ENCODE measurements at regions not wholly inside any gene's neighbourhood (a gene's known extent, or its start where the extent isn't known, plus 50 kb on each side); places are given as distances from the start of the nearest gene placed in this dataset.
"Not testable (repeated sequence)": the region's sequence is repeated elsewhere in the genome, so short reads cannot be mapped to it uniquely, and the experiment has no call there.

- Histone ChIP-seq H3K4me1 (ENCODE audit: control insufficient read depth, insufficient read depth, low read length) (no peaks in the 10 kb centered on the region), H3K36me3 (ENCODE audit: control insufficient read depth, insufficient read depth, low read length, severe bottlenecking) (no peaks in the 10 kb centered on the region), H3K9me3 (ENCODE audit: control insufficient read depth, low read length) (peaks cover 6% of the 10 kb centered on the region), H3K4me3 (ENCODE audit: low read length) (no peak overlapping the region), H3K27me3 (replicated peaks; ENCODE audit: control insufficient read depth, insufficient read depth, low read length) (no peaks in the 10 kb centered on the region), H3K9ac (ENCODE audit: low read length) (no peak overlapping the region)
- DNase-seq (ENCODE audit: low read depth): no peak
Measured at GRCh38 chr15:54810031-54810430, 386.7 kb downstream of the RSL24D1 start.

DNA sequence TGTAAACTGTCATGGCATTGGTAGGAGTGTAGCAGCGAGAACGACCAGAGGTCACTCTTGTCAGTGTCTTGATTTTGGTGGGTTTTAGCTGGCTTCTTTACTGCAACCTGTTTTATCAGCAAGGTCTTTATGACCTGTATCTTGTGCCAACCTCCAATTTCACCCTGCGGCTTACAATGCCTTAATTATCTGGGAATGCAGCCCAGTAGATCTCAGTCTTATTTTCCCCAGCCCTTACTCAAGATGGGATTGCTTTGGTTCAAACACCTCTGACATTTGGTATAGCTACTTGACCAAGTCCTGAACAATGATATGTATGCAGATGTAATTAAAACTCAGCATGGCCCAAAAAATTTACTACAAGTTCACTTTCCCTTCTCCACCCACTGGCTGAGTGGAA, 388.4 kb downstream of the RSL24D1 start:
- H3K9me3 ChIP-seq (ENCODE audit: control insufficient read depth, low read length): no peaks in the 10 kb centered on the region
- H3K27me3 ChIP-seq (replicated peaks; ENCODE audit: control insufficient read depth, insufficient read depth, low read length): no peaks in the 10 kb centered on the region
- no peak overlapping the region for H3K4me3 ChIP-seq (ENCODE audit: low read length)
- peaks cover 2% of the 10 kb centered on the region for H3K4me1 ChIP-seq (ENCODE audit: control insufficient read depth, insufficient read depth, low read length)
- no peak overlapping the region for H3K9ac ChIP-seq (ENCODE audit: low read length)
- no peak for DNase-seq (ENCODE audit: low read depth)
- H3K36me3 ChIP-seq (ENCODE audit: control insufficient read depth, insufficient read depth, low read length, severe bottlenecking): no peaks in the 10 kb centered on the region

DNA sequence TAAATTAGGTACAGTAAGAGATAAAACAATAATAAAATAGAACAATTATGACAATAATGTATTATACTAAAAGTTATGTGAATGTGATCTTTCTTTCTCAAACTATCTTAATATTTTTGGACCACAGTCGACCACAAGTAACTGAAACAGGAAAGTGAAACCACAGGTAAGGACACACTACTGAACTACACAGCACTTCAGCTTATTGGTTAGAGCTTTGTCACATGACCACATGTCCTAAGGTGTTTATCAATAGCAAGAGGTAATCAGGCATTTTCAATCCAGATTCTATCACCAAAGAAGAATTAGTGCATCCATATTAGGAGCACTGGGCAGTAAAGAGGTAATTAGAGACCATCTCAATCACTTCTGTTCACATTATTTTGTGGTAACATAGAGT, 392.8 kb downstream of the RSL24D1 start:
- no peak for DNase-seq (ENCODE audit: low read depth)
- Histone ChIP-seq H3K27me3 (replicated peaks; ENCODE audit: control insufficient read depth, insufficient read depth, low read length) (no peaks in the 10 kb centered on the region), H3K9me3 (ENCODE audit: control insufficient read depth, low read length) (no peaks in the 10 kb centered on the region), H3K9ac (ENCODE audit: low read length) (no peak overlapping the region), H3K36me3 (ENCODE audit: control insufficient read depth, insufficient read depth, low read length, severe bottlenecking) (no peaks in the 10 kb centered on the region), H3K4me3 (ENCODE audit: low read length) (no peak overlapping the region), H3K4me1 (ENCODE audit: control insufficient read depth, insufficient read depth, low read length) (peaks cover 2% of the 10 kb centered on the region)

GRCh38 chr15:54803134-54803808, 393.5 kb downstream of the RSL24D1 start:
- no peak overlapping the region for H3K9ac ChIP-seq (ENCODE audit: low read length)
- no peak for DNase-seq (ENCODE audit: low read depth)
- H3K36me3 ChIP-seq (ENCODE audit: control insufficient read depth, insufficient read depth, low read length, severe bottlenecking): no peaks in the 10 kb centered on the region
- no peaks in the 10 kb centered on the region for H3K9me3 ChIP-seq (ENCODE audit: control insufficient read depth, low read length)
- no peaks in the 10 kb centered on the region for H3K27me3 ChIP-seq (replicated peaks; ENCODE audit: control insufficient read depth, insufficient read depth, low read length)
- H3K4me3 ChIP-seq (ENCODE audit: low read length): no peak overlapping the region
- H3K4me1 ChIP-seq (ENCODE audit: control insufficient read depth, insufficient read depth, low read length): peaks cover 2% of the 10 kb centered on the region

- no peaks in the 10 kb centered on the region for H3K9me3 ChIP-seq (ENCODE audit: control insufficient read depth, low read length)
- no peaks in the 10 kb centered on the region for H3K27me3 ChIP-seq (replicated peaks; ENCODE audit: control insufficient read depth, insufficient read depth, low read length)
- H3K36me3 ChIP-seq (ENCODE audit: control insufficient read depth, insufficient read depth, low read length, severe bottlenecking): no peaks in the 10 kb centered on the region
- no peak overlapping the region for H3K9ac ChIP-seq (ENCODE audit: low read length)
- DNase-seq (ENCODE audit: low read depth): no peak
- no peak overlapping the region for H3K4me3 ChIP-seq (ENCODE audit: low read length)
- no peaks in the 10 kb centered on the region for H3K4me1 ChIP-seq (ENCODE audit: control insufficient read depth, insufficient read depth, low read length)
Measured at GRCh38 chr15:54792526-54792925, 404.2 kb downstream of the RSL24D1 start.

GRCh38 chr15:54790693-54791092, 406.0 kb downstream of the RSL24D1 start:
- no peaks in the 10 kb centered on the region for H3K27me3 ChIP-seq (replicated peaks; ENCODE audit: control insufficient read depth, insufficient read depth, low read length)
- no peak overlapping the region for H3K9ac ChIP-seq (ENCODE audit: low read length)
- H3K4me3 ChIP-seq (ENCODE audit: low read length): no peak overlapping the region
- DNase-seq (ENCODE audit: low read depth): no peak
- no peaks in the 10 kb centered on the region for H3K36me3 ChIP-seq (ENCODE audit: control insufficient read depth, insufficient read depth, low read length, severe bottlenecking)
- no peaks in the 10 kb centered on the region for H3K9me3 ChIP-seq (ENCODE audit: control insufficient read depth, low read length)
- H3K4me1 ChIP-seq (ENCODE audit: control insufficient read depth, insufficient read depth, low read length): no peaks in the 10 kb centered on the region

GRCh38 chr15:54789376-54789775, 407.4 kb downstream of the RSL24D1 start:
- Histone ChIP-seq H3K9ac (ENCODE audit: low read length) (no peak overlapping the region), H3K4me3 (ENCODE audit: low read length) (no peak overlapping the region), H3K4me1 (ENCODE audit: control insufficient read depth, insufficient read depth, low read length) (no peaks in the 10 kb centered on the region), H3K9me3 (ENCODE audit: control insufficient read depth, low read length) (no peaks in the 10 kb centered on the region), H3K27me3 (replicated peaks; ENCODE audit: control insufficient read depth, insufficient read depth, low read length) (no peaks in the 10 kb centered on the region), H3K36me3 (ENCODE audit: control insufficient read depth, insufficient read depth, low read length, severe bottlenecking) (no peaks in the 10 kb centered on the region)
- no peak for DNase-seq (ENCODE audit: low read depth)

- H3K4me3 ChIP-seq (ENCODE audit: low read length); H3K4me1 ChIP-seq (ENCODE audit: control insufficient read depth, insufficient read depth, low read length); H3K9me3 ChIP-seq (ENCODE audit: control insufficient read depth, low read length); H3K9ac ChIP-seq (ENCODE audit: low read length); H3K27me3 ChIP-seq (replicated peaks; ENCODE audit: control insufficient read depth, insufficient read depth, low read length); DNase-seq (ENCODE audit: low read depth); H3K36me3 ChIP-seq (ENCODE audit: control insufficient read depth, insufficient read depth, low read length, severe bottlenecking): not testable (repeated sequence)
Measured at GRCh38 chr15:54781220-54781619, 415.5 kb downstream of the RSL24D1 start.

DNA sequence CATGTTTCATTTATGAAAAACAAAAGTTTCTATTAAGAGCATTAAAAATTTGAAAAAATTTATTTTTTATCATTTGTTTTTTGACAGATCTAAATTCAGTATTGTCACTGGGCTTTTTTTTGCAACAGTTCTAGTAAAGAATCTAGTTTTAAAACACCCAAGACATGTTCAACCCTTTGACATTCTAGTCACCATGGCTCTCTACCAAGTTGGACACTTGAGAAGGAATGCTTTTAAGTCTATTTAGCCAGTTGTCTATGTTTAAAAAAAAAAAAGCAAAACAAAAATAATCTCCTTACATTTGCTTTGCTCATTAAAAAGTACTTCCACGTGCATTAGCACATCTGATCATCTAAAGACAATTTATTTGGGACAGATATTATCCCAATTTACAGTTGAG, 417.5 kb downstream of the RSL24D1 start:
- no peak overlapping the region for H3K9ac ChIP-seq (ENCODE audit: low read length)
- H3K36me3 ChIP-seq (ENCODE audit: control insufficient read depth, insufficient read depth, low read length, severe bottlenecking): no peaks in the 10 kb centered on the region
- H3K4me1 ChIP-seq (ENCODE audit: control insufficient read depth, insufficient read depth, low read length): no peaks in the 10 kb centered on the region
- peaks cover 2% of the 10 kb centered on the region for H3K9me3 ChIP-seq (ENCODE audit: control insufficient read depth, low read length)
- H3K27me3 ChIP-seq (replicated peaks; ENCODE audit: control insufficient read depth, insufficient read depth, low read length): no peaks in the 10 kb centered on the region
- H3K4me3 ChIP-seq (ENCODE audit: low read length): no peak overlapping the region
- DNase-seq (ENCODE audit: low read depth): no peak

DNA sequence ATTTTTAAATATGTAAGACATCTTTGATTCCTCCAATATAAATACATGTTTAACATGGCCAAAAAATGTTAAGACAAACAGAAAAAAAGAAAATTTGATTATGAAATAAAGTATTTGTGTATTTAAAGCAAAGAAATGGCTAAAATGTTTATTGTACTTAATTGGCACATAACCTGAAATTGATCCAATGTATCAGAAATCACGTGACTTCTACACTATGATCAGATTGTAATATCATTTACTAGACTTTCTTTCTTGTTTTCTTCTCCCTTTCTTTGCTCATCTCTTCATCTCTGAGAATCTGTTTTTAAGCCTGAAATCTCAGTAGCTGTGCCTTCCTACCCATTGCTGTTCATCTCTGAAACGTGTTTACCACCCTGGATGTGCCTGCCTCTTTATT, 420.3 kb downstream of the RSL24D1 start:
- no peak overlapping the region for H3K9ac ChIP-seq (ENCODE audit: low read length)
- no peak overlapping the region for H3K4me3 ChIP-seq (ENCODE audit: low read length)
- no peaks in the 10 kb centered on the region for H3K4me1 ChIP-seq (ENCODE audit: control insufficient read depth, insufficient read depth, low read length)
- H3K9me3 ChIP-seq (ENCODE audit: control insufficient read depth, low read length): no peaks in the 10 kb centered on the region
- H3K36me3 ChIP-seq (ENCODE audit: control insufficient read depth, insufficient read depth, low read length, severe bottlenecking): no peaks in the 10 kb centered on the region
- DNase-seq (ENCODE audit: low read depth): no peak
- H3K27me3 ChIP-seq (replicated peaks; ENCODE audit: control insufficient read depth, insufficient read depth, low read length): no peaks in the 10 kb centered on the region

DNA sequence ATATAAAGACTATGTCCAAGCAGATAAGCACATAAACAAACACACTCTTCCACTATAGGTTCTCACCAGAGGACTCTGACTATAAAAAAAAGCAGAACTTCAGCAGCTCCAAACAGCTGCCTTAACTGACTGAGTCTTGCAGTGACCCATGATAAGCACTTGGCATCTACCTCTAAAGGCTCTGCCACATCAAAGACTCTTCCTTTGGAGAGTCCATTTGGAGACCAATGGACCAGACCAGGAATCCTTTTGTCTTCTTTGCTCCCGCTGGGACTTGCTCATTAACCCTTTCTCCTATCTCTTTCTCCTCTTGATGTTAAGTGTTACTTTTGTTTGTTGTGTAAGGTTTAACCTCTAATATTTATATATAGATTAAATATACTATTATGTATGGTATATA, 424.1 kb downstream of the RSL24D1 start:
- no peak for DNase-seq (ENCODE audit: low read depth)
- no peak overlapping the region for H3K9ac ChIP-seq (ENCODE audit: low read length)

GRCh38 chr15:54749461-54749860, 447.3 kb downstream of the RSL24D1 start:
- H3K9me3 ChIP-seq (ENCODE audit: control insufficient read depth, low read length); H3K4me1 ChIP-seq (ENCODE audit: control insufficient read depth, insufficient read depth, low read length); H3K4me3 ChIP-seq (ENCODE audit: low read length); H3K9ac ChIP-seq (ENCODE audit: low read length); H3K36me3 ChIP-seq (ENCODE audit: control insufficient read depth, insufficient read depth, low read length, severe bottlenecking); DNase-seq (ENCODE audit: low read depth); H3K27me3 ChIP-seq (replicated peaks; ENCODE audit: control insufficient read depth, insufficient read depth, low read length): not testable (repeated sequence)

More for the DNA sequence above, 424.1 kb downstream of the RSL24D1 start:
- no peaks in the 10 kb centered on the region for H3K36me3 ChIP-seq (ENCODE audit: control insufficient read depth, insufficient read depth, low read length, severe bottlenecking)
- H3K9me3 ChIP-seq (ENCODE audit: control insufficient read depth, low read length): no peaks in the 10 kb centered on the region
- H3K4me3 ChIP-seq (ENCODE audit: low read length): no peak overlapping the region
- no peaks in the 10 kb centered on the region for H3K4me1 ChIP-seq (ENCODE audit: control insufficient read depth, insufficient read depth, low read length)
- H3K27me3 ChIP-seq (replicated peaks; ENCODE audit: control insufficient read depth, insufficient read depth, low read length): no peaks in the 10 kb centered on the region
